ENCODE measurements at regions not wholly inside any gene's neighbourhood (a gene's known extent, or its start where the extent isn't known, plus 50 kb on each side); places are given as distances from the start of the nearest gene placed in this dataset.

DNA sequence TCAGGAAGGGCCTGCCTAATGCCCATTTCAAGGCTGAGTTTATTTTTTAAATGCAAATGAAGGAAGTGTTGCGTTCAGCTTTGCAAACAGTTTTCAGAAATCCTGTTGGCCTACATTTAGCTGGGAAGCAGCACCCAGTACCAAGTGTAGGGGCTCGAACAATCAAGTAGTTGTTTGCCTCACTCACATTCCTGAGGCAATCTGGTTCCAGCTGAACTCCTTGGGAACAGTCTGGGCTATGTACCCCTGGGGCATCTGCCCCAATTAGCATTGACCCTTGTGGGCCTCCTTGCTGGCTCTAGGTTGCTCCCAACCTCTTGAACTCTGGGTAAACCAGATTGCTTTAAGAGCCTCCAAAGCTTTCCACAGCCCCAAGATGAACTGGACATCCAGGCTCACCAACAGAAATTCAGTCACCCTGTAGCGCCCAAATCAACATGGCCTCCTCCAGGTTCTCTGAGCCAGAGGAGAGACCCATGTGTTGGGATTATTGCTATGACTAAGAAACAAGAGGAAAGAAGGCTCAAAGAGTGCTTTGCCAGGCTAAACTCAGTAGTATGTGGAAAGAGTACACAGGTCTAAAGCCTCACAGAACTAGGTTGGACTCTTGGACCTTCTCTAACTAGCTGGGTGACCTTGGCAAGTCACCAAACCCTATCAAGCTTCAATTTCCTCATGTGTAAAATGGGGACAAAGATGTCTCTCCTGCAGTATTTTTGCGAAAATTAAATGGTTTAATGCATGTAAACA is 532.7 kb downstream of the SOX2 start:
- DNase-seq (ENCODE audit: low read depth in 3 of 3, low spot score in 1 of 3) = no peak

DNA sequence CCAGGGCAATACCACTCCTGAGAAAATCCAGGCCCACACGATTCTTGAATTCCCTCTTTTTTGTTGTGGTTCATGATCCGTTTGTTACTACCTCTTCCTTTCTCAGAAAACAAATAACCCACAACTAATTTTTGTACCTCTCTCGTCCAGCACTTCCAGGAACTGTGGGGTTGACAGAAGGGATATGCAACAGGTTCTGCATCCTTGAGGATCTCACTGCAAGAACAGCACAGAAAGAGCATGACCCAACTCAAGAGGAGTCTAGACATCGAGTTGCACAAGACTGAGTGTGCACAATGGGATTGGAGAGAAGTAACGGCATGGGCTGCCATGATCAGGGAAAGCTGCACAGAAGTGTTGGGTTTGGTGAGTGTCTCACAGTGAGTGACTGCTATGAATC is 533.3 kb downstream of the SOX2 start:
- no peak for DNase-seq (ENCODE audit: low read depth in 3 of 3, low spot score in 1 of 3)

DNA sequence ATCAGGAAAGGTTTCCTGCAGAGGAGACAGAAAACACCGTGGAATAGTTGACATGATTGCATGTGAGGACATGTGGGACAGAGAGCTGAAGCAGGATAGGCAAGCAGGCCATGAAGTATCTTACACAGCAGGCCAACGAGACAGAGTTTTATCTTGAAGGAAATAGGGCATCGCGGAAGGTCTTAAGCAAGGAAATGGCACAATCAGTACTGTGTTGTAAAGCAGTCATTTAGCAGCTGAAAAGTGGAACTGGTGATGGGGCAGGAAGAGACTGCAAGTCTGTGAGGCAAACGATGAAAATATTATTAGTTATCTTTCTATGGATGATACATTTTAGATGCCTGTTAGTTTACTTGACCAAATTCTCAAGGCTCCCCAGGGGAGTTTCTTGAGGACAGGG is 535.1 kb downstream of the SOX2 start:
- DNase-seq (ENCODE audit: low read depth in 3 of 3, low spot score in 1 of 3) = no peak

DNA sequence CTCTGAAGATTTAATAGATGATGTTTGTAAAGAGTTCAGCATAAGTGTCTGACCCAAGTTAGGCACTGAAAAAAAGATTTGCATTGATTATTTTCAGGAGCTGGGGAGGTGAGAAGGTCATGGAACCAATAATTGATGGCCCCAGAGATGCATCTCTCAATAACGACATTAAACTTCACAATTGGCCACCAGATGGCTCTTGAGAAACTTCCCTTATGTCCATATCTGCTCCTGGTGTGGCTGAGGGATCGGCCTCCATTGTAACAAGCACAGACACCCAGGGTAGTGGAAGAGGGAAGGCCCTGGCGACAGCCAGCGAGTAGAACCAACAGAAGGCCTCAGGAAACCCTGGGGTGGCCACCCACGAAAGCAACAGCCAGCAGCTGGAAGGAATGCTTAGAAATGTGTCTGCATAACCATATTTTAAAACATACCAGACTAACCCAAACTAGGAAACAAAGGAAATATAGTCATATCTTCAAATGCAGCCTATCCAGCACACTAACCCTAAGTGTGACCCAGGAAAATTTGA is 536.7 kb downstream of the SOX2 start:
- no peak for DNase-seq (ENCODE audit: low read depth in 3 of 3, low spot score in 1 of 3)

DNA sequence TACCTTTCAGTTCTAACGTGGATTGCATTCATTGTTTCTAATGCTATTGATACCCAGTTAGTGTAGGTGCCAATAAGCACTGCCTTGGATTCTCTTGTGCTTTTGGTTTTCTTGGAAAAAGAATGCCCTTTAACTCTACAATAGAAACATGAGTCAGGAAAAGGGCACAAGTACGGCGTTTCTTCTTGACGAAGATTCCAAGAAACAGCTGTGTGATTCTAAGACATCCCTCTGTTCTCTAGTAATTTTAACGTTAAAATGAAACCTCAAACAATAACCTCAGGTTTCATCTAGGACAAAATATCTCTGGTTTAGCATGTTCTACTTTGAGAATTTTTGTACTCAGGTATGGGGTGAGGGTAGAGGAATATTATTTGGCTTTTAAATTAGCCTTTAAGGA is 540.5 kb upstream of the ATP11B start:
- DNase-seq (ENCODE audit: low read depth in 3 of 3, low spot score in 1 of 3) = no peak

DNA sequence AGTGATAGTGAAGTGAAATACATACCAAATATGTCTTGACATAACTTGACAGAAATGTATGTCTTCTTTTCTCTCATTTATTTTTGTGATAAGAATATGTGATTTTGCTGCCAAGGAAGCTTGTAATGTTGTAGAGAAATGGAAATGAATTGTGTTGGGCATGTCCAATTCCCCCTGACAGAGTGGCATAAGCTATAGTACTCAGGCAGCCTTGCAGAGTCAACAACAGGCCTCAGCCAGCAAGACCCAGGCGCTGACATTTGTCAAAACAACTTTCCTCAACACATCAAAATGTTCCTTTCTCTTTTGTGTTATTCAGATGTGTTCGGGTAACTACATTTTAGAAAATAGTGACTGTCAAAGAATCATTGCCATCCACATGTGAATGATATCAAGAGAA is 538.1 kb upstream of the ATP11B start:
- no peak for DNase-seq (ENCODE audit: low read depth in 3 of 3, low spot score in 1 of 3)

DNA sequence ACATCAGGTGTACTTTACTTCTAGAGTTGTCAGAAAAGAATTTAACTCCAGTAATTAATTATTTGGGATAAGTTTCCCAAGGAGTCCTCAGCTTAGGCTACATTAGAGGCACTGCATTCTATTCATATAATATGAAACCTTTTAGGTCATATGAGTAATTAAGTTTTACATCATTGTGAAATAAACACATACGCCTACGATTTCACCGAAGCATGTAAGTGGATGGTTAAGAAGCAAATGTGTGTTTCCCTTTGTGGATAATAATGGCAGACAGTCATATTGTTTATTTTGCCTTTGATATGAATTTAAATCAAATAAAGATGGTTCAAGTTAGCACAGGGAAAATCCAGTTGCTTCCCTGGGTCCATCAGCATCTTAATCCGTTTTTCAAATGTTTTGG is 535.9 kb upstream of the ATP11B start:
- DNase-seq (ENCODE audit: low read depth in 3 of 3, low spot score in 1 of 3) = no peak

DNA sequence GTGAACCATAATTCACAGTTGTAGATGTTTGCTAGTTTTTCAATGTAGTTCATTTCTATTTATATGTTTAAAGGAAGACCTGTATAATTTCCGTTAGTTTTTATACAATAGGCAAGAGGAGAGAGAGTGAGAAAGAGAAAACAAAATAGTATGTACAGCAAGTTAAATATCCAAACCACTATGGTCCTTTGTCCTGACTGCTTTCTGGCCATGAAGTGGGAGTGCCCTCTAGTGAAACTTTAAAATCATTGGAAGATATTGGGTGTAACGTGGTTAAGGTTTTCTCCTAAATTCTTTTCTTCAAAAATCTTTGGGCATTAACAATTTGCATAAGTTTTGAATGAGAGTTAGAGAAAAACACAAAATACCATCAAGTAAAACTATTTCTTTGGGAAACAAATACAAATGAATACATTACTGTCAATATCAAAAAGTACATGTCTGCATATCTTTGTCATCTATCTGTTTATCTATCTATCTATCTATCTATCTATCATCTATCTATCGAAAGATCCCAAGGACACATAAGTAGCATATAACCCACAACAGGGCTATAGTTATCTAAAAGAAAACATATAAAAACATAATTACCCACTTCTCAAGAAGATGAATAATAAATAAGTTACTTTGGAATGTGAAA is 534.6 kb upstream of the ATP11B start:
- DNase-seq (ENCODE audit: low read depth in 3 of 3, low spot score in 1 of 3) = no peak

DNA sequence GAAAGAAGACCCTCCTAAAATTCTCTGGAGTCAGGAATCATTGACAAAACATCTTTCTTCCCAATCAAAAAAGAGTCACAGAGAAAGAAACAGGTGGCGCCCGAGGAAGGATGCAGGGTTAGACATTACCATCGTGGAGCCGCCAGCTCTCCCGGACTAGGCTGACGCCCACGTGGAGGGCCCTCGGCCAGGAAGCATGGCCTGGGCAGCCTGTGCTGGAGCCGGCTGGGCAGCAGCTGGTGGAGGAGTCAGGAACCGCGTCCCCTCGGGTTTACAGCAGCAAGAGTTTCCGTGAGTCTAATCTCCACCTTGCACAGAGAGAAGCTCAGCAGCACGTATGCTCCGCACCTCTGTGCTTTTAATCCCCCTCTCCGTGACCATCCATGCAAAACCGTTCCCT is 533.7 kb upstream of the ATP11B start:
- DNase-seq (ENCODE audit: low read depth in 3 of 3, low spot score in 1 of 3) = no peak

DNA sequence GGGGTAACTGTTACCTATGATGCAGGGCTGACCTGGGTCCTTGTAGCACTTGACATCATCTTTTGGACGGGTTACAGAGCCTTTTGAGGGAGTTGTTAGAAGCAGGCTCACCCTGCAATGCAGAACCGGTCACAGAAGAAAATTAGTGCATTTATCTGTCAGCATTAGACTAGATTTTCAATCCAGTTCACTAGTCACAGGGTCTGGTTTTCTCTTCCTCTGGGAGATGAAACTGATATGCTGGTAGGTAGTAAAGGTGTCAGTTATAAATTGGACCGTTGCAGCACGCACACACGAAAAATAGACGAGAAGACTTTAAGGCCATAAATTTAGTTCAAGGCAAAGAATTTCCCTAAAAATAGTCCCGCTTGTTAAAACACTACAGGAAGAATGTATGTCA is 532.3 kb upstream of the ATP11B start:
- DNase-seq (ENCODE audit: low read depth in 3 of 3, low spot score in 1 of 3) = no peak

DNA sequence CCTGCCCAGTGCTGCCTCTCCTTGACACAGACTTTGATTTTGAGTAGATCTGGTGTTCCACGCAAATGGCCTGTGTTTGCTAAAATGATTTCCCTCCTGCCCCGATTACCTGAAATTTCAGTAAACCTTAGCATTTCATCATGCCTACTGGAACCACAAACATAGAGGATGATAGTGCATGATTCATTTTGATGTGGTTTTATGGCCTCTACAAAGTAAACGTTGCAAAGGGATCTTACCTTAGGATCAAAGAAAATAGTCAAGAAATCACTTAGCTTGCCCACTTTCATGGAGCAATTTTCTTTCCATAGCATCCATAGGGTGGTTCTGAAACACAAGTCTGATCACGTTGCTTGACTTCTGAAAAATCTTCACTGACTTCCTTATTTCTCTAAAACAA is 524.6 kb upstream of the ATP11B start:
- DNase-seq (ENCODE audit: low read depth in 3 of 3, low spot score in 1 of 3) = no peak

DNA sequence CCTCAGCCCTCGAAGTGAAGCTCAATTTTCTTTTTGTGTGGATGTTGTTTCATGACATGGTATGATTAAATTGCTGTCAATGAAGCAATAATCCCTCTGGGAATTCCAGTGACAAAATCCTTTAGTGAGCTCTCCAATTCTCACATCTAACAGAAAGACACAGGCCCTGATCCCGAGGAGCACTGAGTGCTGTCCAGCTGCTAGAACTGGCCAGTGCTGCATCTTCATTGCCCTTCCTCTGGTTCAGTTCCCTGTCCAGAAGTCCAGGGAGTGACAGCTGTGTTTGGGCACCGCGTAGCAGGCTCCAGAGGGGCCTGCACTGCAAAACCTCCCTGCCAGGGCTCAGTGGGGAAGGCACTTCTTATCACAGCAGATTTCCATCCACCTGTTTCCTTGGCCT is 516.8 kb upstream of the ATP11B start:
- no peak for DNase-seq (ENCODE audit: low read depth in 3 of 3, low spot score in 1 of 3)

DNA sequence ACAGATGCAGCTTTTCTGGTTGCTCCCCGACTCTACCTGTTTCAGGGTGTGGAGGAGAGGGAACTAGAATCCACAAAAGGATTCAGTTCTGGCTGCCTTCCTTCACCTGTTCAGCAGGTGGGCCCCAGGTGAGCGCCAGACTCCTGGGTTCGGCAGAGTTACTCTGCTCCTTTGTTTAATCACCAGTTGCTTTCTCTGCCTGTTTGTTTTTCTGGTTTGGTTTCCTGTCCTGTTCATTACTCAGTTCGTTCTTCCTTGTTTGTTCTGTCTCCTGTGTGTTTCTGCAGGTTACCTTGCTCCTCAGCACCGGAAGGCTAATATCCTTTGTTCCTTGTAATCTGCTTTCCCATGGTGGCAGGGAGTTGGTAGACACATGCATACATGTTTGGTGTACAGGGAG is 508.5 kb upstream of the ATP11B start:
- DNase-seq (ENCODE audit: low read depth in 3 of 3, low spot score in 1 of 3) = no peak

DNA sequence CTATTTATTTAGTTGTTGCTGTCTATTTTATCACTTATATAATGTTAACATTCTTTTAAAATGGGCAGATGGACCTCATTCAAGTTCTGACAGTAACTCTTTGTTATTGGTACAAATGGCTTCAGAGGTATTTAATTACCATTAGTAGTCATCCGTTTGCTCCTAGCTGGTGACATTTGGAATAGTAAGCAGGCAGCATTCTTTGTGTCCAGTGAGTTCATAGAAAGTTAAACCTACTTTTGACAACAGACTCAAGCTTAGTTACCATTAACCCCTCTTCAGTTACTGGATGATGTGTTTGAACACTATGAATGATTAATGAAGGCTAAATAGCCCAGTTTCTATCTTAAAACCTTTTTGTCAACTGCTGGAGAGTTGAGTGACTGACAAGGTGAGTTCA is 500.7 kb upstream of the ATP11B start:
- DNase-seq (ENCODE audit: low read depth in 3 of 3, low spot score in 1 of 3) = no peak

DNA sequence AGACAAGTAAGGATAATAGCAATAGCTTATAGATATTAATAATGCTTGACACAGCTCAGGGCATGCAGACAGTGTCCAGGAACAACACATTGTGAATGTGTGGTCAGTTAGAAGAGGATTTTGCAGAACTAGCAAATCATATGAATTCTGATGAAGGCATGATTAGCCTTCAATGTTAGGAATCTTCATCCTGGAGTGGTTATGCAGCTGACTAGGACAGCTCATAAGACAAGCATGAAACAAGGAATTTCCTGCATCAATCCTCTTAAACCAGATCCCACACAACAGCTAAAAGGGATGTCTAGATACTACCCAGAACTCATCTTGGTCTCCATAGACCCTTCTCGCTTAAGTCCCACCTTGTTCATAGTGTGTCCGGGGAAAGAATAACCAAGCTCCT is 499.0 kb upstream of the ATP11B start:
- no peak for DNase-seq (ENCODE audit: low read depth in 3 of 3, low spot score in 1 of 3)

DNA sequence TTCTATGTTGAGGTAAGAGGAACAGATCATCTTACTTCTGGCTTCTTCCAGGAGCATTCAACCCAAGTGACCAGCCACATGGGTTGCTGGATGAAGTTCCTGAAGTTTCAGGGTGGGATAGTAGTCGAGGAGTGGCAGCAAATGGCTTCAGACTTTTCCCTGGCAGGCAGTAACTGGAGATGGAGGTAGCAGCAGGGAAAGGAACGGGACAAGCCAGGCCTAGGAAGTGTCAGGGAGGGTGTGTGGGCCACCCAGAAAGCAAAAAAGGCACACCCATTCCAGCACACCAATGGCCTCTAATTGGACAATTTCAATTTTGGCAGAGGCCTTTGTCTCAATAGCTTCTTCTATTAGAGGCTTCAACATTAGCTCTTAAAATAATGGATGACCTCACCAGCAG is 498.6 kb upstream of the ATP11B start:
- no peak for DNase-seq (ENCODE audit: low read depth in 3 of 3, low spot score in 1 of 3)

DNA sequence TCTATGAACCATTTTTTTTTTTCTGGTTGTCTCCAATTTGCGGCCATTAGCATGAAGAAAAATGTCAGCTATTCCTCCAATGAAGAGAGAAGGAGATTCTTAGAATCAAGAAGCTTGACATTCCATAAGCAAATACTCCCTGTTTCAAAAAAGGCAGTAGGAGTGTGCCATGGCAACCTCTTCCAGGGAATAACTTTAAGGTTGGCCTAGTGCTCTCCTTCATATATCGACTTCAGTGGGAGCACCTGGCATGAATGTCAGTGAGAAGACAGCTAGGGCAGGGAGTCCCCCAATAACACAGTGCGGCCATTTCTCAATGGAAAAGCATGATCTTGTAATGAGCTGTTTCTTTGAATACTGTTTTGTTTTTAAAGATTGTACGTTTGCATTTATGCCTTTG is 493.0 kb upstream of the ATP11B start:
- no peak for DNase-seq (ENCODE audit: low read depth in 3 of 3, low spot score in 1 of 3)

DNA sequence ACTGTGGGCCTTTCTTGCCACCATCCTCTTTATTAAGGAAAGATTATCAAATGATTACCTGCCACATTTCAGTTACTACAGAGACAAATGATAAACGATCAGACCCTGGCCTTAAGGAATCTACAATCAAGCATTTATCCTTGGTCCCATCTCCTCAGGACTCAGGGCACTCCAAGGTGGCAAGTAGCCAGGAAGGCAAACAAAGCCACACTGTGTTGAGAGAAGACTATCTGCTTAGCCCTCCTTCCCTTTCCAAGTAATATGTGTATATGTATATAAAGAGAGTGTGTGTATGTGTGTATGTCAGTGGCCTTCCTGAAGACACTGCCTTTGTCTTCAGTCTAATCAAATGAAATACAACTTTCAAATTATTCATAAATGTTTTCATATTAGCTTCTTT is 490.1 kb upstream of the ATP11B start:
- DNase-seq (ENCODE audit: low read depth in 3 of 3, low spot score in 1 of 3) = no peak

DNA sequence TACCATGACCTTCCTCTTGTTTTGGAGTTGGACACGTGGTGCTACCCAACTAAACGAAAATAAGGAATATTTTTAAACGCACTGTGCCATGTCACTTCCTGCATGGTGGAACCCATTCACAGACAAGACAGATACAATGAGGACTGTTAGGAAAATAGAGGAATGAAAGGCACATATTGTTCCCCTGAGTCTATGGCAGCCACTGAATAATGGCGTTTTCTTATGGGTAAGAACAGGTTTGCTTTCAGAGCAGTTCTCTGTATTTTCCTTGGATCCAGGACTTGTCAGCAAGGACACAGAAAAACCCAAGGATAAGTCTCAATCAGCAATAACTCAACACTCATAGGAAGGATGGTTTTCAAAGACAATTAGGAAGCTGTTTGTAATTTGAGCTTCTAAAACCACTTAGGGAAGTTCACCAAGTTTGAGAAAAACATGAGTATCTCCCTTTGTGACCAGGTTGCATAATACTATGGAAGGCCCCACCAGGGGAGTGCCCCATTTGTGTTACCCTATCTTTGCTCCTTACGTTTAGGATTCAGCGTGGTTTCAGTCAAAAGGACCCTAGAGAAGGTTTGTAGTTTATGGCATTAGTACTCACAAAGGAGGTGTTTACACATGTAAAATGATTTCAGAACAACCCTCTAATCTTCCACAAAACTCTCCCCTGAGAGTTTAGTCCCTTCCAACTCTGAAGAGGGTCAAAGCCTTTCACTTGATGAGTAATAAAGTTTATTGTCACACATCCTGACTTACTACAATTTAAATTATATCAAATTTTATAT is 487.2 kb upstream of the ATP11B start:
- no peak for DNase-seq (ENCODE audit: low read depth in 3 of 3, low spot score in 1 of 3)

DNA sequence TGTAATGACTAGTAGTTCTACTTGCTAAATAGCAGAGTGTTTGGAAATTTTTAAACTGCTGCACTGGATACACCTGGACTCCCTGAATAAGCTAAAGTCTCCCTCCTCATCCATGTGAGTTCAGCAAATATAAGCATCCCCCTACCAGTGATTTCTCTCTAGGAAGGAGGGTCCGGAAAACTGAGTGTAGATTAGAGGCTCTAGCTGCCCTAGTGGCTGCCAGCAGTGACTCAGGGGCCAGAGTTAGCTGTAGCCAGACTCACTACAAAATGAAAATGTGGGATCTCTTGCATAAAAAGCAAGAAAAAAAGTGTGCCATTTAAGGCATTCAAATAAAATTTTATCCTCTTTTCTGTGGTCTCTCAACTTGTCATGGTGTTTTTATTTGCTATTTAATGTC is 485.0 kb upstream of the ATP11B start:
- DNase-seq (ENCODE audit: low read depth in 3 of 3, low spot score in 1 of 3) = no peak

DNA sequence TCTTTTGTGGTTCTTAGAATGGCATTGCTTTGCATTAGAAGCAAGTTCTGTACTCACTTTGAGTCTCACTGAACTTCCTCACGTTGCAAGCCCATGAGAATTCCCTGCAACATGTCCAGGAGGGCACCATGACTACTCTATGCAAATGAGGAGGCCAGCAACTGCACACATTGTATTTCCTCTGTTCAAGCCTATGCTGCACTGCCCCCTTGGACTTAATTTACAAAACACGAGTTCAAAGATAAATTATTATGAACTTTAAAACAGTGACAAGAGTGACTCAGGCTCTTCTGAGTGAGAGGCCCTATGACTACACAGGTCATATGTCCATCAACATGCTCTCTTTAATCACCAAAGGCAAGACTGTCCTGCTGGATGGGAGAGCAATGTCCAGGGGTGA is 484.2 kb upstream of the ATP11B start:
- DNase-seq (ENCODE audit: low read depth in 3 of 3, low spot score in 1 of 3) = no peak

DNA sequence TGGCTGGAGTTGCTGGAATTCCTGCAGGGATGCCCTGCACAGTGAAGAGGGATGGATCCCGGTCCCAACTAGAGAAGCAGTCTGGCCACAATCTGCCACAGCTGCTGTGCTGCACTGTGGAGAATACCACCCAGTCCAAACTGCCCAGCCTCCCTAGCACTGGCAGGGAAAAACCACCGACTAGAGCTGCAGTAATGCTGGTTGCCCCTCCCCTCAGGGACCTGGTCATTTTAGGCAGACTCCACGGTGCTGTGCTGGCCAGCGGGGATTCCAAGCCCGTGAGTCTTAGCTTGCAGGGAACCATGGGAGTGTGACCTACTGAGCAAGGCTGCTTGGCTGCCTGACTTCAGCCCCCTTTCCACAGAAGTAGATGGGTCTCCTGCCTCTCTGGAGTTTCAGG is 478.0 kb upstream of the ATP11B start:
- no peak for DNase-seq (ENCODE audit: low read depth in 3 of 3, low spot score in 1 of 3)
